ENCODE measurements at regions not wholly inside any gene's neighbourhood (a gene's known extent, or its start where the extent isn't known, plus 50 kb on each side); places are given as distances from the start of the nearest gene placed in this dataset.
"Not testable (repeated sequence)": the region's sequence is repeated elsewhere in the genome, so short reads cannot be mapped to it uniquely, and the experiment has no call there.

- no peak for ATAC-seq
- TF ChIP-seq PATZ1 (CRISPR knock-in tag; IDR thresholded peaks at IDR 0.05; ENCODE audit: borderline replicate concordance): no peak
- no peak for TF ChIP-seq TSHZ2 (CRISPR knock-in tag; IDR thresholded peaks at IDR 0.05)
- TF ChIP-seq CREB5 (CRISPR knock-in tag; IDR thresholded peaks at IDR 0.05; ENCODE audit: low read depth): no peak
- no peak for TF ChIP-seq CSDC2 (CRISPR knock-in tag; IDR thresholded peaks at IDR 0.05)
- TF ChIP-seq ESRRG (CRISPR knock-in tag; IDR thresholded peaks at IDR 0.05): no peak
- no peak for TF ChIP-seq PPARA (CRISPR knock-in tag; IDR thresholded peaks at IDR 0.05; ENCODE audit: borderline replicate concordance)
These were observed 448.0 kb downstream of the SLC6A15 start for GRCh38 chr12:84464616-84465015.

DNA sequence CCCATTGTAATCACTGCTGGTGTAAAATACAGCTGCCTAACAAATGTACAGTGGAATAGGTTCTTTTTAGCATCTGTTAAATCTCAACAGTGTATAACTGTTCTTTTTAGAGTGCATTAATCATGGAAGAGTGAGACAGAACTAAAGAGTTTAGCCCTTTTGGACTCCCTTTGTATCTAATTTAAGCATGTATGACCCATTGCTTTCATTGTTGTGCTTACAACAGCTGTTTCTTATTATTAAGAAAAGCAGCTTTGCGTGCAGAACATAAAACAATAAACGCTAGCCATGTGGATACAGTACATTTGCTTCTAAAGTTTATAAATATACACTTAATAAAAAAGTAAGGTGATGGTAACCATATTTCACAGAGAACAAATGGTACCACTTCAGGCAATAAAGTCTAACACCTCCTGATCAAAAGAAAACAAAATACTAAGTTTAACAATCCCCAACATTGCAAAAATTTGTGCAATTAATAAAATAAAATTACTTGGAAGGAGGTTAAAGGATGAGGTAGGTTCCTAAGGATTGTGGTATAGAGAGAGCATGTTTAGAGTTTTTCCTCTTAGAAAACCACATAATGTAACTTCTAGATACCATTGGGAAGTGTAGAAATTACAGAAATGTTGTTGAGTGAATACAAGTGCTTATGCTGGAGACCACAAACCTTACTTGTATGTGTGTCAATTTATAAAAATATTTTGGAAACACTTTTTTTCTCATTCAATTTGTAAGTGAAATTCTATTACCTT is 448.7 kb downstream of the SLC6A15 start:
- TF ChIP-seq ISL1 (CRISPR knock-in tag; IDR thresholded peaks at IDR 0.05) (no peak), CSRNP3 (CRISPR knock-in tag; IDR thresholded peaks at IDR 0.05) (peak; percentile 45; the same call in 1 of the 2 replicates), ZNF70 (CRISPR knock-in tag; IDR thresholded peaks at IDR 0.05) (peak; percentile 47; the same call in 1 of the 2 replicates), TCF4 (CRISPR knock-in tag; IDR thresholded peaks at IDR 0.05; ENCODE audit: borderline replicate concordance) (peak; percentile 84)
- ATAC-seq: peak; percentile 76

- ATAC-seq: no peak; the same call in 2 of the 3 replicates
- TF ChIP-seq BACH2 (CRISPR knock-in tag; IDR thresholded peaks at IDR 0.05; ENCODE audit: borderline replicate concordance): no peak
- TF ChIP-seq TCF4 (CRISPR knock-in tag; IDR thresholded peaks at IDR 0.05; ENCODE audit: borderline replicate concordance): peak; percentile 58; the same call in 1 of the 2 replicates
These were observed 457.0 kb downstream of the SLC6A15 start for GRCh38 chr12:84455598-84455997.

DNA sequence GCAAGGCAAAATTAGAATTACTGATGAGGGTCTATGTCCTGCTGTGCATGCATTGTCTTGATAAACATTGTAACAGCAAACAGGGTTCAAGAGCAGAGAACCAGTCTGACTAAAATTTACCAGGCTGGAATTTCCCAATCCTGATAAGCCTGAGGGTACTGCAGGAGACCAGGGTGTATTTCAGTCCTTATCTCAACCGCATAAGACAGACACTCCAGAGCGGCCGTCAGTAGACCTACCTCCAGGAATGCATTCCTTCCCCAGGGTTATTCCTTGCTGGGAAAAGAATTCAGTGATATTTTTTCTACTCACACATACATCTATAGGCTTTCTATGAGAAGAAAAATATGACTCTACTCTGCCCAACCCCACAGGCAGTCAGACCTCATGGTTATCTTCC is 466.1 kb downstream of the SLC6A15 start:
- not testable (repeated sequence) for ATAC-seq

- TF ChIP-seq ISL1 (CRISPR knock-in tag; IDR thresholded peaks at IDR 0.05) (no peak), CSRNP3 (CRISPR knock-in tag; IDR thresholded peaks at IDR 0.05) (no peak), ZNF565 (CRISPR knock-in tag; conservative IDR thresholded peaks at IDR 0.05; ENCODE audit: low read depth) (no peak), ZC3H10 (CRISPR knock-in tag; IDR thresholded peaks at IDR 0.05) (no peak), BACH2 (CRISPR knock-in tag; IDR thresholded peaks at IDR 0.05; ENCODE audit: borderline replicate concordance) (no peak), SNAI2 (CRISPR knock-in tag; IDR thresholded peaks at IDR 0.05) (no peak), ESRRG (CRISPR knock-in tag; IDR thresholded peaks at IDR 0.05) (no peak), TOX (CRISPR knock-in tag; IDR thresholded peaks at IDR 0.05; ENCODE audit: borderline replicate concordance) (no peak), ZNF70 (CRISPR knock-in tag; IDR thresholded peaks at IDR 0.05) (no peak), GLIS3 (CRISPR knock-in tag; IDR thresholded peaks at IDR 0.05) (no peak), ZFP30 (CRISPR knock-in tag; IDR thresholded peaks at IDR 0.05) (no peak), ZNF8 (CRISPR knock-in tag; IDR thresholded peaks at IDR 0.05) (no peak), TCF4 (CRISPR knock-in tag; IDR thresholded peaks at IDR 0.05; ENCODE audit: borderline replicate concordance) (no peak), CSDC2 (CRISPR knock-in tag; IDR thresholded peaks at IDR 0.05) (no peak), ZFP3 (CRISPR knock-in tag; IDR thresholded peaks at IDR 0.05) (no peak), CREB5 (CRISPR knock-in tag; IDR thresholded peaks at IDR 0.05; ENCODE audit: low read depth) (no peak), OSR1 (CRISPR knock-in tag; IDR thresholded peaks at IDR 0.05) (no peak)
- TF ChIP-seq, protein P1, sequence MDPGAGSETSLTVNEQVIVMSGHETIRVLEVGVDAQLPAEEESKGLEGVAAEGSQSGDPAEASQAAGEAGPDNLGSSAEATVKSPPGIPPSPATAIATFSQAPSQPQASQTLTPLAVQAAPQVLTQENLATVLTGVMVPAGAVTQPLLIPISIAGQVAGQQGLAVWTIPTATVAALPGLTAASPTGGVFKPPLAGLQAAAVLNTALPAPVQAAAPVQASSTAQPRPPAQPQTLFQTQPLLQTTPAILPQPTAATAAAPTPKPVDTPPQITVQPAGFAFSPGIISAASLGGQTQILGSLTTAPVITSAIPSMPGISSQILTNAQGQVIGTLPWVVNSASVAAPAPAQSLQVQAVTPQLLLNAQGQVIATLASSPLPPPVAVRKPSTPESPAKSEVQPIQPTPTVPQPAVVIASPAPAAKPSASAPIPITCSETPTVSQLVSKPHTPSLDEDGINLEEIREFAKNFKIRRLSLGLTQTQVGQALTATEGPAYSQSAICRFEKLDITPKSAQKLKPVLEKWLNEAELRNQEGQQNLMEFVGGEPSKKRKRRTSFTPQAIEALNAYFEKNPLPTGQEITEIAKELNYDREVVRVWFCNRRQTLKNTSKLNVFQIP (CRISPR knock-in tag; IDR thresholded peaks at IDR 0.05; ENCODE audit: borderline replicate concordance, low read depth): no peak
- no peak for ATAC-seq
These were observed 476.5 kb downstream of the SLC6A15 start for GRCh38 chr12:84436134-84436533.

Data from SK-N-SH treated with all-trans-retinoic acid at 6 μM for 48 hours (cell line).